ENCODE measurements at regions not wholly inside any gene's neighbourhood (a gene's known extent, or its start where the extent isn't known, plus 50 kb on each side); places are given as distances from the start of the nearest gene placed in this dataset.

DNA sequence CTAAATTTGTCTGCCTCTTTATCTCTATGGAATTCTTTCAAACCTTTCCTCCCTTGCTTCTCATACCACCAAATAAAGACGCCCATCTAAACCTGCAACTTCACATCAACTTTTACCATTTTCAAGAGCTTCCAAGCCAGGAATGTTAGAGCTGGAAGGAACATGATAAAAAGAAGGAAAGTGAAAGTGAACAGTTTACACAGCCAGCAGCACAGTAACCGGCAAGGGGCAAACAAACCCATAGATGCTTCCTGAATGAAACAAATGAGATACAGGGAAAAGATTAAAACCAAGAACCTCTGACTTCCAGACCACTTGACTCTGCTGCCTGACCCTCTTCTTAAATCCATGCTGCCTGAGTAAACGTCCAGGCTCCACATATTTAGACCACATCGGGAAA is 231.1 kb upstream of the CA10 start:
- peaks cover 0 to 2% (median 0%) of the 10 kb centered on the region in 7 donors for H3K9me3 Mint-ChIP-seq
- WGBS (ENCODE audit: insufficient coverage): no CpG with 5 or more reads among the region's 4 CpGs
- H3K27ac ChIP-seq (ENCODE audit: low read depth in 1 of 2, low read length in 2 of 2): no peak overlapping the region
- no peak overlapping the region for H3K4me3 Mint-ChIP-seq
- H3K27me3 Mint-ChIP-seq (ENCODE audit: low read depth in 3 of 3): peaks cover 0 to 4% (median 0%) of the 10 kb centered on the region in 3 donors
- H3K27ac Mint-ChIP-seq: no peak overlapping the region
- no peak for DNase-seq
- no peak overlapping the region for H3K9ac ChIP-seq (ENCODE audit: insufficient read depth, low read length, poor library complexity, severe bottlenecking)
- no peak overlapping the region for H3K4me2 ChIP-seq (replicated peaks; ENCODE audit: extremely low read depth, low read length, poor library complexity, severe bottlenecking)
- TF ChIP-seq, protein P1, sequence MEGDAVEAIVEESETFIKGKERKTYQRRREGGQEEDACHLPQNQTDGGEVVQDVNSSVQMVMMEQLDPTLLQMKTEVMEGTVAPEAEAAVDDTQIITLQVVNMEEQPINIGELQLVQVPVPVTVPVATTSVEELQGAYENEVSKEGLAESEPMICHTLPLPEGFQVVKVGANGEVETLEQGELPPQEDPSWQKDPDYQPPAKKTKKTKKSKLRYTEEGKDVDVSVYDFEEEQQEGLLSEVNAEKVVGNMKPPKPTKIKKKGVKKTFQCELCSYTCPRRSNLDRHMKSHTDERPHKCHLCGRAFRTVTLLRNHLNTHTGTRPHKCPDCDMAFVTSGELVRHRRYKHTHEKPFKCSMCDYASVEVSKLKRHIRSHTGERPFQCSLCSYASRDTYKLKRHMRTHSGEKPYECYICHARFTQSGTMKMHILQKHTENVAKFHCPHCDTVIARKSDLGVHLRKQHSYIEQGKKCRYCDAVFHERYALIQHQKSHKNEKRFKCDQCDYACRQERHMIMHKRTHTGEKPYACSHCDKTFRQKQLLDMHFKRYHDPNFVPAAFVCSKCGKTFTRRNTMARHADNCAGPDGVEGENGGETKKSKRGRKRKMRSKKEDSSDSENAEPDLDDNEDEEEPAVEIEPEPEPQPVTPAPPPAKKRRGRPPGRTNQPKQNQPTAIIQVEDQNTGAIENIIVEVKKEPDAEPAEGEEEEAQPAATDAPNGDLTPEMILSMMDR (IDR thresholded peaks at IDR 0.05): no peak
- H4K20me1 ChIP-seq (ENCODE audit: insufficient read depth, low read length): no peaks in the 10 kb centered on the region
- intact Hi-C loops (cut with micrococcal nuclease): no loop called here
- no peak overlapping the region for H2AFZ ChIP-seq (ENCODE audit: insufficient read depth, low read depth, low read length, poor library complexity, severe bottlenecking)
- H3K36me3 Mint-ChIP-seq: no peaks in the 10 kb centered on the region
- no peak overlapping the region for H3K4me3 ChIP-seq (replicated peaks in 1 of 3; ENCODE audit: low read depth in 2 of 3, low read length in 3 of 3)
- H3K79me2 ChIP-seq (ENCODE audit: insufficient read depth, low read length): no peaks in the 10 kb centered on the region
- H3K27me3 ChIP-seq (ENCODE audit: control insufficient read depth in 2 of 2, insufficient read depth in 2 of 2, low read length in 2 of 2): no peaks in the 10 kb centered on the region
- H3K9me3 ChIP-seq (replicated peaks in 1 of 2; ENCODE audit: control insufficient read depth in 1 of 2, insufficient read depth in 1 of 2, low read length in 2 of 2): no peaks in the 10 kb centered on the region
- no peaks in the 10 kb centered on the region for H3K4me1 ChIP-seq (ENCODE audit: control insufficient read depth in 1 of 2, insufficient read depth in 2 of 2, low read length in 2 of 2)
- no peaks in the 10 kb centered on the region for H3K36me3 ChIP-seq (replicated peaks in 1 of 2; ENCODE audit: control insufficient read depth in 1 of 2, insufficient read depth in 2 of 2, low read length in 2 of 2)
- no peaks in the 10 kb centered on the region for H3K4me1 Mint-ChIP-seq

DNA sequence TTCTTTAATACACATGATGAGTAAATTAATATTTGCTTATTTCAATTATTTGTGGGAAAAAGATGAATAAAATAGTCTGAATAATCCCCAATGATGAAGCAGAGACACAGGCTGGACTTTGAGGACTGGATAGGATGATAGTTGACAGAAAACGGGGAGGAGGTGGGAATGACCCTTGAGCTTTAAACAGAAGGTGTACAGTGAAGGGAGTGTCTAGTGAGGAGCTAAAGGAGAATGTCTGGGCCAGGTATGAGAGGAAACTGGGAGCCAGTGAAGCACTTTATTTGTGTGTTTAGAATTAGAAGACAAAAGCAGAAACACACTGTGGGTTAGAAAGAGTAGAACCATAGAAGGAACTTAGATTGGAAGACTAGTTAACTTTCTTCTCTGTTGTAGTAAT is 230.4 kb upstream of the CA10 start:
- no peaks in the 10 kb centered on the region for H3K9me3 ChIP-seq (replicated peaks in 1 of 2; ENCODE audit: control insufficient read depth in 1 of 2, insufficient read depth in 1 of 2, low read length in 2 of 2)
- Mint-ChIP-seq H3K36me3 (no peaks in the 10 kb centered on the region), H3K4me3 (no peak overlapping the region), H3K9me3 (peaks cover 0 to 2% (median 0%) of the 10 kb centered on the region in 7 donors), H3K4me1 (no peaks in the 10 kb centered on the region), H3K27ac (no peak overlapping the region), H3K27me3 (ENCODE audit: low read depth in 3 of 3) (peaks cover 0 to 4% (median 0%) of the 10 kb centered on the region in 3 donors)
- no peak overlapping the region for H3K9ac ChIP-seq (ENCODE audit: insufficient read depth, low read length, poor library complexity, severe bottlenecking)
- 100% methylated on average over 1 of the region's 1 CpG for WGBS (ENCODE audit: insufficient coverage)
- DNase-seq: no peak
- no peak overlapping the region for H3K27ac ChIP-seq (ENCODE audit: low read depth in 1 of 2, low read length in 2 of 2)
- H3K36me3 ChIP-seq (replicated peaks in 1 of 2; ENCODE audit: control insufficient read depth in 1 of 2, insufficient read depth in 2 of 2, low read length in 2 of 2): no peaks in the 10 kb centered on the region
- no peaks in the 10 kb centered on the region for H4K20me1 ChIP-seq (ENCODE audit: insufficient read depth, low read length)
- H3K4me2 ChIP-seq (replicated peaks; ENCODE audit: extremely low read depth, low read length, poor library complexity, severe bottlenecking): no peak overlapping the region
- no peak overlapping the region for H2AFZ ChIP-seq (ENCODE audit: insufficient read depth, low read depth, low read length, poor library complexity, severe bottlenecking)
- no peak overlapping the region for H3K4me3 ChIP-seq (replicated peaks in 1 of 3; ENCODE audit: low read depth in 2 of 3, low read length in 3 of 3)
- intact Hi-C loops (cut with micrococcal nuclease): no loop called here
- no peaks in the 10 kb centered on the region for H3K79me2 ChIP-seq (ENCODE audit: insufficient read depth, low read length)
- H3K27me3 ChIP-seq (ENCODE audit: control insufficient read depth in 2 of 2, insufficient read depth in 2 of 2, low read length in 2 of 2): no peaks in the 10 kb centered on the region
- H3K4me1 ChIP-seq (ENCODE audit: control insufficient read depth in 1 of 2, insufficient read depth in 2 of 2, low read length in 2 of 2): no peaks in the 10 kb centered on the region
- TF ChIP-seq, protein P1 (IDR thresholded peaks at IDR 0.05): no peak
